Tibial nerve (tissue), 4 donors: ENCODE measurements at regions not wholly inside any gene's neighbourhood (a gene's known extent, or its start where the extent isn't known, plus 50 kb on each side); places are given as distances from the start of the nearest gene placed in this dataset.

Experiments used
- EP300 ChIP-seq, 2 donors: sonication (generic); formaldehyde crosslinking; IDR thresholded peaks; one replicate each; pipeline ENCODE4 v1.6.1; 2017; ENCODE audit warnings: antibody characterized with exemption in 2 of 2, mild to moderate bottlenecking in 1 of 2
- POLR2A ChIP-seq, 2 donors: fragments of 450-650 bp; IDR thresholded peaks; one replicate each; pipeline ENCODE4 v1.6.1; 2017; ENCODE audit warnings: antibody characterized with exemption in 2 of 2, mild to moderate bottlenecking in 2 of 2, moderate library complexity in 2 of 2
- TF ChIP-seq, protein P1 (sequence below), 5 experiments: fragments of 200-600 bp in 3 of 5; fragments of 450-650 bp in 2 of 5; sonication (generic) in 3 of 5; IDR thresholded peaks; one replicate each; pipeline ENCODE4 v1.5.1; 2016 to 2019; ENCODE audit warnings: antibody characterized with exemption in 5 of 5, mild to moderate bottlenecking in 3 of 5, moderate library complexity in 2 of 5

DNA sequence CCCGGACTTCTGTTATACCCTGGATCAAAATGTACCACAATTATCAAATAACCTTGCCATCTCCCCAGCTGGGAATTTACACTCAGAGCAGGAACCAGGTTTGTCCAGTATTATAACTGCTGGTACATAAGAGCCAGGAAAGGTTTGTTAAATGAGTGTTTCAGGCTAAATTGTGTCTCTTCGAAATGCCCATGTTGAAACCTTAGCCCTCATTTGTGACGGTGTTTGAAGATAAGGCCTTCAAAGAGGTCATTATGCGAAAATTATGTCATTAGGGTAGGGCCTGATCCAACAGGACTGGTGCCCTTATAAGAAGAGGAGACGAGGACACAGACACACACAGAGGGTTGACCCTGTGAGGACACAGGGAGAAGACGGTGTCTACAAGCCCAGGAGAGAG, 73.5 kb upstream of the DHRSX start:
- TF ChIP-seq POLR2A (IDR thresholded peaks at IDR 0.05) = no peak
- TF ChIP-seq, protein P1, sequence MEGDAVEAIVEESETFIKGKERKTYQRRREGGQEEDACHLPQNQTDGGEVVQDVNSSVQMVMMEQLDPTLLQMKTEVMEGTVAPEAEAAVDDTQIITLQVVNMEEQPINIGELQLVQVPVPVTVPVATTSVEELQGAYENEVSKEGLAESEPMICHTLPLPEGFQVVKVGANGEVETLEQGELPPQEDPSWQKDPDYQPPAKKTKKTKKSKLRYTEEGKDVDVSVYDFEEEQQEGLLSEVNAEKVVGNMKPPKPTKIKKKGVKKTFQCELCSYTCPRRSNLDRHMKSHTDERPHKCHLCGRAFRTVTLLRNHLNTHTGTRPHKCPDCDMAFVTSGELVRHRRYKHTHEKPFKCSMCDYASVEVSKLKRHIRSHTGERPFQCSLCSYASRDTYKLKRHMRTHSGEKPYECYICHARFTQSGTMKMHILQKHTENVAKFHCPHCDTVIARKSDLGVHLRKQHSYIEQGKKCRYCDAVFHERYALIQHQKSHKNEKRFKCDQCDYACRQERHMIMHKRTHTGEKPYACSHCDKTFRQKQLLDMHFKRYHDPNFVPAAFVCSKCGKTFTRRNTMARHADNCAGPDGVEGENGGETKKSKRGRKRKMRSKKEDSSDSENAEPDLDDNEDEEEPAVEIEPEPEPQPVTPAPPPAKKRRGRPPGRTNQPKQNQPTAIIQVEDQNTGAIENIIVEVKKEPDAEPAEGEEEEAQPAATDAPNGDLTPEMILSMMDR (IDR thresholded peaks at IDR 0.05) = no peak
- no peak for TF ChIP-seq EP300 (IDR thresholded peaks at IDR 0.05)
